ENCODE measurements at regions not wholly inside any gene's neighbourhood (a gene's known extent, or its start where the extent isn't known, plus 50 kb on each side); places are given as distances from the start of the nearest gene placed in this dataset.

- Mint-ChIP-seq H3K36me3 (no peaks in the 10 kb centered on the region), H3K4me3 (no peak overlapping the region), H3K4me1 (no peaks in the 10 kb centered on the region), H3K27ac (no peak overlapping the region), H3K27me3 (no peaks in the 10 kb centered on the region), H3K9me3 (peaks cover 0 to 1% (median 0%) of the 10 kb centered on the region in 7 donors)
- DNase-seq, result no peak
- ATAC-seq (ENCODE audit: low read depth in 2 of 2), result no peak
Measured at GRCh38 chr20:7585126-7585679, 355.1 kb downstream of the HAO1 start.

- Mint-ChIP-seq H3K9me3 (peaks cover 0 to 6% (median 1%) of the 10 kb centered on the region in 7 donors), H3K4me3 (no peak overlapping the region), H3K27me3 (no peaks in the 10 kb centered on the region), H3K4me1 (no peaks in the 10 kb centered on the region), H3K36me3 (no peaks in the 10 kb centered on the region), H3K27ac (no peak overlapping the region)
- DNase-seq, result no peak
- ATAC-seq (ENCODE audit: low read depth in 2 of 2), result no peak
Measured at GRCh38 chr20:7586481-7586880, 353.8 kb downstream of the HAO1 start.

DNA sequence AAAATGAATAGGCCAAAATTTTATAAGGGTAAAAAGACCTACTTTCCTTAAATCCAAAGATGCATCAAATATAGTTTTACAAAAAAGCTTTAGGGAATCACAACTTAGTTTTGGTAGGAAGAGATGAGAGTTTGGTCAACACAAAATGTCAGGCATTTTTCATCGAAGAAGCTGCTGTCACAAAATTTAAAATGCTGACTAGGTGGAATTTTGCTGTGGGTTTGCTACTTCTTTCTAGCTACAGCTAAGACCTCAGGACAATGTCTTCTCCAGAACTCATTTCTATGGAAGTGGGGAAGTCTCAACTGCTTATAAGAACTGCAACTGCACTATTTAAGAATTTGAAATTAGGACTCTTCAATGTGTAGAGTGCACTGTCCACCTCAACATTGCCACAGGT is 351.1 kb downstream of the HAO1 start:
- DNase-seq (no peak), ATAC-seq (ENCODE audit: low read depth in 2 of 2) (no peak)
- Mint-ChIP-seq H3K4me3 (no peak overlapping the region), H3K27ac (no peak overlapping the region), H3K4me1 (no peaks in the 10 kb centered on the region), H3K9me3 (peaks cover 0 to 17% (median 4%) of the 10 kb centered on the region in 7 donors), H3K27me3 (no peaks in the 10 kb centered on the region), H3K36me3 (no peaks in the 10 kb centered on the region)

- DNase-seq (no peak), ATAC-seq (ENCODE audit: low read depth in 2 of 2) (no peak)
- Mint-ChIP-seq H3K9me3 (peaks cover 0 to 13% (median 4%) of the 10 kb centered on the region in 7 donors), H3K27ac (no peak overlapping the region), H3K4me1 (no peaks in the 10 kb centered on the region), H3K36me3 (no peaks in the 10 kb centered on the region), H3K27me3 (no peaks in the 10 kb centered on the region), H3K4me3 (no peak overlapping the region)
Measured at GRCh38 chr20:7596541-7596940, 343.7 kb downstream of the HAO1 start.

DNA sequence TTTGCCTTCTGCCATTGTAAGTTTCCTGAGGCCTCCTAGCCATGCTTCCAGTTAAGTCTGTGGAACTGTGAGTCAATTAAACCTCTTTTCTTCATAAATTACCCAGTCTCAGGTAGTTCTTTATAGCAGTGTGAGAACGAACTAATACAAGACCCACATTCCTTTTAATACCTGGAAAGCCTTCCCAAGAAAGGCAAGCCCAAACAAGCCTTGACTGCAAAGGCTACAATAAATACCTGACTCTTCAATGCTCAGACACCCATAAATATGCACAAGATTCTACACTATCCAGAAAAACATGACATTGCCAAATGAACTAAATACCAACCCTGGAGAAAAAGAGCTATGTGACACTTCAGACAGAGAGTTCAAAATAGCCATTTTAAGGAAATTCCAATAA is 338.8 kb downstream of the HAO1 start:
- ATAC-seq (ENCODE audit: low read depth in 2 of 2) (no peak), DNase-seq (no peak)
- no peaks in the 10 kb centered on the region for H3K4me1 Mint-ChIP-seq
- no peak overlapping the region for H3K27ac Mint-ChIP-seq
- peaks cover 0 to 6% (median 1%) of the 10 kb centered on the region in 7 donors for H3K9me3 Mint-ChIP-seq
- no peaks in the 10 kb centered on the region for H3K27me3 Mint-ChIP-seq
- H3K4me3 Mint-ChIP-seq, result peak overlapping the region in 1 of 8 donors; percentile 10
- H3K36me3 Mint-ChIP-seq, result no peaks in the 10 kb centered on the region

- DNase-seq (no peak), ATAC-seq (ENCODE audit: low read depth in 2 of 2) (no peak)
- Mint-ChIP-seq H3K9me3 (peaks cover 0 to 6% (median 0%) of the 10 kb centered on the region in 7 donors), H3K36me3 (no peaks in the 10 kb centered on the region), H3K4me1 (no peaks in the 10 kb centered on the region), H3K27me3 (peaks cover 0 to 6% (median 0%) of the 10 kb centered on the region in 3 donors), H3K4me3 (no peak overlapping the region), H3K27ac (peak overlapping the region in 1 of 6 donors; percentile 66)
Measured at GRCh38 chr20:7606941-7607340, 333.3 kb downstream of the HAO1 start.

GRCh38 chr20:7608250-7608649 is 332.0 kb downstream of the HAO1 start:
- DNase-seq (no peak), ATAC-seq (ENCODE audit: low read depth in 2 of 2) (no peak)
- H3K27ac Mint-ChIP-seq, result no peak overlapping the region
- H3K4me3 Mint-ChIP-seq, result no peak overlapping the region
- peaks cover 0 to 7% (median 0%) of the 10 kb centered on the region in 3 donors for H3K27me3 Mint-ChIP-seq
- H3K36me3 Mint-ChIP-seq, result no peaks in the 10 kb centered on the region
- H3K4me1 Mint-ChIP-seq, result no peaks in the 10 kb centered on the region
- H3K9me3 Mint-ChIP-seq, result peaks cover 0 to 6% (median 0%) of the 10 kb centered on the region in 7 donors

DNA sequence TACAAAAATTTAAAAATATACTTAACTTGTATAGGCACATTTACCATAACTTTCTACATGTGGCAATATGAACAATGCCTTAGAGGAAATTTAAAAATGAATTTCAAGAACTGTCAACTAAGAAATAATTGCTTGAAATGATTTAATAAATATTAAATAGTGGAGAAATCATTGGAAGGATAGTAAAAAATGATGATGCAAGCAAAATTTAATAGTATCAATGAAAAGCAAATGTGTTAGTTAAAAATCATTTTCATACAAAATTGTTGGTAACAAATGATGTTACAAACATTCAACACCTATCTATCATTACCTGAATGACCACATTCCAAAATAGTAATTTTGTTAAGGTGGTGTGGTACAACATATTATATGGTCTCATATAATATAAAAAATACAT is 331.0 kb downstream of the HAO1 start:
- ATAC-seq (ENCODE audit: low read depth in 2 of 2), result no peak
- H3K4me1 Mint-ChIP-seq, result no peaks in the 10 kb centered on the region
- peaks cover 0 to 6% (median 0%) of the 10 kb centered on the region in 7 donors for H3K9me3 Mint-ChIP-seq
- H3K27ac Mint-ChIP-seq, result no peak overlapping the region
- H3K36me3 Mint-ChIP-seq, result no peaks in the 10 kb centered on the region
- peaks cover 0 to 7% (median 0%) of the 10 kb centered on the region in 3 donors for H3K27me3 Mint-ChIP-seq
- no peak for DNase-seq
- no peak overlapping the region for H3K4me3 Mint-ChIP-seq

DNA sequence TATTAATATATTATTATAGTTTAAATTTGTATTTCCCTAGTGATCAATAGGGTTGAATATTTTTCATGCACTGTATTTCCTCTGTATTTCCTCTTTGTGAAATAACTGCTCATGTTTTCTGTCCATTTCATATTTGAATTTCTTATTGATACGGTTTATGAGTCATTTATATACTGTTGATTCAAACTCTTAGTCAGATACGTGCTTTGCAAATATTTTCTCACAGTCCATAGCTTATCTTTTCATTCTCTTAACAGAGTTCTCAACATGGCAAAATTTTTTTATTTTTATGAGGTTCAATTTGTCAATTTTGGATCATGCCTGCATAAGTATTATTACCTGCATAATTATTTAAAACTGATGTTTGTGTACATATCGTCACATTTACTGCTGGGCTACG is 329.6 kb downstream of the HAO1 start:
- Mint-ChIP-seq H3K4me1 (no peaks in the 10 kb centered on the region), H3K27me3 (peaks cover 0 to 7% (median 0%) of the 10 kb centered on the region in 3 donors), H3K4me3 (no peak overlapping the region), H3K27ac (no peak overlapping the region), H3K9me3 (peaks cover 0 to 5% (median 0%) of the 10 kb centered on the region in 7 donors), H3K36me3 (no peaks in the 10 kb centered on the region)
- no peak for ATAC-seq (ENCODE audit: low read depth in 2 of 2)
- no peak for DNase-seq

DNA sequence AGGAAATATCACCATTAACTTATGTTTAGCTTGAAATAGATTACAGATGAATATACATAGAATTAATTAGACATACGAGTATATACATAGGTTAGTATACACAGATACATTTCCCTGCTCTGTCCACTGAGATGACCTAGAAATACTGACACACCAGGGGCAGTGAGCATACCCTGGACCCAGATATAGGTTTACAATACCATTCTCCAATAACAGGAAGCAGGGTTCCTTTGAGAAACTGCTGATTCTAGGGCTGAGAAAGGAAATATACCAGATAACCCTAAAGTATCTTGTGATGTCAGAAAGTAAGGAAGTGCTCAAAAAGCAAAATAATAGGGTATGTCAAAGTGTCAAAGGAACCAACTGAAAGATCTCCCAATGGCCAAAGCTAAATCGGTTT is 322.5 kb downstream of the HAO1 start:
- ATAC-seq (ENCODE audit: low read depth in 2 of 2), result no peak
- no peaks in the 10 kb centered on the region for H3K36me3 Mint-ChIP-seq
- no peaks in the 10 kb centered on the region for H3K4me1 Mint-ChIP-seq
- peaks cover 0 to 9% (median 7%) of the 10 kb centered on the region in 7 donors for H3K9me3 Mint-ChIP-seq
- H3K27ac Mint-ChIP-seq, result no peak overlapping the region
- H3K27me3 Mint-ChIP-seq, result no peaks in the 10 kb centered on the region
- DNase-seq, result no peak
- no peak overlapping the region for H3K4me3 Mint-ChIP-seq

- Mint-ChIP-seq H3K27me3 (no peaks in the 10 kb centered on the region), H3K36me3 (no peaks in the 10 kb centered on the region), H3K9me3 (peaks cover 0 to 9% (median 5%) of the 10 kb centered on the region in 7 donors), H3K27ac (no peak overlapping the region), H3K4me1 (no peaks in the 10 kb centered on the region), H3K4me3 (no peak overlapping the region)
- DNase-seq (no peak), ATAC-seq (ENCODE audit: low read depth in 2 of 2) (no peak)
Measured at GRCh38 chr20:7622399-7622961, 317.8 kb downstream of the HAO1 start.

DNA sequence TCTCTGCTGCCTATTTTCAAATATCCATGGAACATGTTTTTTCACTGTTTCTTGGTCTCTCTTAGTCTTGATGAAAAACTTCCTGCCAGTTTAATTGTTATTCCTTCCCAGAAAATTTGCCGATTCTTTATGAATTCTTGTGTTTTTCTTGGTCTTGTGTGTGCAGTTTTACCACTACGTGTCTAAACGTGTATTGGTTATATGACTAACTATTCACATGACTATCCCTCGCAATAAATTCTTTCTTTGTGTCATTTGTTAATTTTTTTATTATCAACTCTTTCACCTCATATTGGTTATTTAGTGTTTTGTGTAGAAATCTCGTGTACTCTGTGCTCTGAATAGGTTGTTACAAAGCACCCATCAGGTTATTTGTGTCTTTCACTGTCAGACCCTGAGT is 315.4 kb downstream of the HAO1 start:
- no peaks in the 10 kb centered on the region for H3K36me3 Mint-ChIP-seq
- H3K27ac Mint-ChIP-seq, result no peak overlapping the region
- no peaks in the 10 kb centered on the region for H3K4me1 Mint-ChIP-seq
- H3K4me3 Mint-ChIP-seq, result no peak overlapping the region
- no peaks in the 10 kb centered on the region for H3K27me3 Mint-ChIP-seq
- H3K9me3 Mint-ChIP-seq, result peaks cover 0 to 9% (median 4%) of the 10 kb centered on the region in 7 donors
- DNase-seq, result no peak
- ATAC-seq (ENCODE audit: low read depth in 2 of 2), result no peak

DNA sequence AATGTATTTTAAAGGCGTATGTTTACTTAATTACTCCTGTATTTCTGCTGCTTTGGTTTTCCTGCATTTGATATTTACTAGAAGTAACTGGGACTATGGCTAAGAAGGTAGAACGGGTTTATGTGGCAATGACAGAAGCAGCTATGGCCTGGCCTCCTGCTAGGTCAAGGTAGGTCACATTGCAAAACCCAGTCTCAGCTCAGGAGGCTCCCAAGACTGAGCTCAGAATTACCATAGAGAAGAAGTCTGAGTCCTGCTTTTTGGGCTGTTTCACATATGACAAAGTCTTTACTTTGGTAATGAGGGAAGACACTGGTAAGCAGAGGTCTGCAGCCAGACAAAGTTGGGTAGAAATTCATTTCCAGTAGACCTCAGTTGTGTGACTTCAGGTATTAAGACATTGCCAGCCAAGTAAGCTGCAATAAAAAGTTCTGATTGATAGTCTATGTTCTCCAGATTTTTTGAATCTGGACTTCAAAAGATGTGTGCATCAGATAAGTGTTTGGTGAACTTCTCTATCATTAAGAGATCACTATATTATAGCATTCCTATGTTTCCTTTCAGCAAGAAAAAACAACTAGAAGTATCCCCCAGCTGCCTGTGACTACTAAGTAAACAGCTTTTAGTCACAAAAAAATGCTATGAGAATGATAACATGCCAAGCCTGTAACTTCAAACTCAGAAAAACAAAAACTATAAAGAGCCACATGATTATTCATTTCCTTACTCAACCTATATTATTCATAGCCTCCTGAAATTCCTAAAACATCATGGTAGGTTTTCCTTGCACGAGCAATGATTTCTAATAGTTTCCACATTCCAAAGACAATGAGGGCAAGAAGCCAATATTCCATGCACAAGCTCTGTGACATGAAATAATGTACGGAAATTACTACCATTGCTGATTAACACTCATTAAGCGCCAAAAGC is 312.3 kb downstream of the HAO1 start:
- Mint-ChIP-seq H3K27me3 (no peaks in the 10 kb centered on the region), H3K36me3 (no peaks in the 10 kb centered on the region), H3K9me3 (no peaks in the 10 kb centered on the region), H3K27ac (no peak overlapping the region), H3K4me1 (no peaks in the 10 kb centered on the region), H3K4me3 (no peak overlapping the region)
- DNase-seq (no peak), ATAC-seq (ENCODE audit: low read depth in 2 of 2) (no peak)

- ATAC-seq (ENCODE audit: low read depth in 2 of 2), result no peak
- H3K27me3 Mint-ChIP-seq, result no peaks in the 10 kb centered on the region
- H3K27ac Mint-ChIP-seq, result no peak overlapping the region
- H3K4me1 Mint-ChIP-seq, result no peaks in the 10 kb centered on the region
- DNase-seq, result no peak
- peaks cover 0 to 5% (median 0%) of the 10 kb centered on the region in 7 donors for H3K9me3 Mint-ChIP-seq
- H3K36me3 Mint-ChIP-seq, result no peaks in the 10 kb centered on the region
- no peak overlapping the region for H3K4me3 Mint-ChIP-seq
Measured at GRCh38 chr20:7629880-7630279, 310.4 kb downstream of the HAO1 start.

Measured in naive B cell (primary cell).